GM10266 (cell line): ENCODE measurements at regions not wholly inside any gene's neighbourhood (a gene's known extent, or its start where the extent isn't known, plus 50 kb on each side); places are given as distances from the start of the nearest gene placed in this dataset.
"Not testable (repeated sequence)": the region's sequence is repeated elsewhere in the genome, so short reads cannot be mapped to it uniquely, and the experiment has no call there.

Experiments used
- DNase-seq: peaks from one replicate; pipeline ENCODE4 v3.0.0; 2012; ENCODE audit errors: extremely low spot score
- TF ChIP-seq, protein P1 (sequence below): IDR thresholded peaks from 2 replicates; pipeline ENCODE4 v1.5.1; 2012; ENCODE audit warnings: mild to moderate bottlenecking, low read depth; ENCODE audit not compliant: control insufficient read depth, insufficient read depth; ENCODE audit errors: missing control alignments

DNA sequence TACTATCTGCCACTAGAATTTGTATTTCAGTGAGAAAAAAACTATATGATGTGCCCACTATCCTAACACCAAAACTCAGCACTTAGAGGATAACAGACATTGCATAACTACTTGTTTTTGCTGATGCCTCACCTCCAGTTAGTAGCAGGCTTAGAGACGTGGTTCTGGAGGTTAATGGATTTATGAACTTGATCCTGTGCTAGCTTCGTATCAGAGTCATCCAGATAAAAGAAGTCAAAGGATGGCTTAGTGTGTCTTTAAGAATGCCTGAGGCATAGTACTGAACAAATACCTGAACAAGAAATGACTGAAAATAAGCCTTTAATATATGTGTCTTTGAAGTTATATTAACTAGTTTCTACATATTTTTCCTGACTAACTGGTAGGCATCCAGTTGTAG is 414.9 kb upstream of the PTCHD4 start:
- no peak for DNase-seq
- TF ChIP-seq, protein P1, sequence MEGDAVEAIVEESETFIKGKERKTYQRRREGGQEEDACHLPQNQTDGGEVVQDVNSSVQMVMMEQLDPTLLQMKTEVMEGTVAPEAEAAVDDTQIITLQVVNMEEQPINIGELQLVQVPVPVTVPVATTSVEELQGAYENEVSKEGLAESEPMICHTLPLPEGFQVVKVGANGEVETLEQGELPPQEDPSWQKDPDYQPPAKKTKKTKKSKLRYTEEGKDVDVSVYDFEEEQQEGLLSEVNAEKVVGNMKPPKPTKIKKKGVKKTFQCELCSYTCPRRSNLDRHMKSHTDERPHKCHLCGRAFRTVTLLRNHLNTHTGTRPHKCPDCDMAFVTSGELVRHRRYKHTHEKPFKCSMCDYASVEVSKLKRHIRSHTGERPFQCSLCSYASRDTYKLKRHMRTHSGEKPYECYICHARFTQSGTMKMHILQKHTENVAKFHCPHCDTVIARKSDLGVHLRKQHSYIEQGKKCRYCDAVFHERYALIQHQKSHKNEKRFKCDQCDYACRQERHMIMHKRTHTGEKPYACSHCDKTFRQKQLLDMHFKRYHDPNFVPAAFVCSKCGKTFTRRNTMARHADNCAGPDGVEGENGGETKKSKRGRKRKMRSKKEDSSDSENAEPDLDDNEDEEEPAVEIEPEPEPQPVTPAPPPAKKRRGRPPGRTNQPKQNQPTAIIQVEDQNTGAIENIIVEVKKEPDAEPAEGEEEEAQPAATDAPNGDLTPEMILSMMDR: no peak

DNA sequence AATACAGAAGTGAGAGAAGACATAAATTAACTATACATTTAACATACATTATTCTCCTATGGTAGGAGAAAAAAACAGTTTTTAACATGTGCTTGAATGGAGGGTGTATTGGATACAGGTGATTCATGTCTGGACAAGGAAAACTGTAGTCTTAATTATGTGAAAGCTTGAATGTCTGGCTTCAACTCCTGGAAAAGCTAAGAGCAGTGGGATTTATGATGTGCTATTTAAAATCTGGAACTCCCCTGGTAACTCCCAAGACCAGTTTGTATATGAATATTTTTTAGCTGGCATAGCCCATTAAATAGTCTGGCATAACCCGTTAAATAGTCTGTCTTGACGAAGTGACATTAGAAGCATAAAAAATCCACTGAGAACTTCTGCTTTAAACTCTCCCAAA is 410.0 kb upstream of the PTCHD4 start:
- TF ChIP-seq, protein P1: no peak
- no peak for DNase-seq

DNA sequence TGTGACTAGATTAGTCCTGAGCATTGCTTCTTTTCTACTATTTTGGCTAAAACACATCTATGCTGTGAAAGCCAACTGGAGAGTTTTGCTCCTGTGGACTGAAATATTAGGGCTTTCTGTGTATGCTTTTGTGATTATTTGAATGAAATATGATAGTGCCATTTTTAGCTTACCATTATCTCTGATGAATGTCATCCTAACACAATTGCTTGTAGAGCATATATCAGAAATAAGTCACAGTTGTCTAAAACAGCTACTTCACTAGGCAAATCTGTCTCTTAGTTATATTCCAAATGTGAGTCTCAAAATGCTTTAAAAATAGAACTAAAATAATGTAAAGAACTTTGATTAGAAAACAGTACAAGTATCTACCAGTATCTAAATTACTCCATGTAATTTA is 401.4 kb upstream of the PTCHD4 start:
- no peak for DNase-seq
- TF ChIP-seq, protein P1: no peak

DNA sequence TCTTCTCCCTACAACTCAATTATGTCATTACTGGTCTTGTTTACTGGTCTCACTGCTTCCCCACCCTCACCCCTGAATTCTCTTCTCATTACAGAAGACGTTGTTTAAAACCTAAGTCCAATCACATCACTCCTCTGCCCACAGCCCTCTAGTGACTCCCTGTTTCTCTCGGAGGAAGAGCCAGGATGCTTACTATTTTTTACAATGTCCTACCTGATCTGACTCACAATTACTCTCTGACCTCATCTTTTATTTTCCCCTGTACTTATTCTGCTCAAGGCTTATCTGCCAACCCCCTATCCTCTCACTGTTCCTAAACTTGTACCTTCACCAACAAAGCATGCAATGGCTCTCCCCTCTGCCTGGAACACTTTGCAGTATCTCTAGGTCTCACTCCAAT is 400.4 kb upstream of the PTCHD4 start:
- DNase-seq: no peak
- TF ChIP-seq, protein P1: no peak

DNA sequence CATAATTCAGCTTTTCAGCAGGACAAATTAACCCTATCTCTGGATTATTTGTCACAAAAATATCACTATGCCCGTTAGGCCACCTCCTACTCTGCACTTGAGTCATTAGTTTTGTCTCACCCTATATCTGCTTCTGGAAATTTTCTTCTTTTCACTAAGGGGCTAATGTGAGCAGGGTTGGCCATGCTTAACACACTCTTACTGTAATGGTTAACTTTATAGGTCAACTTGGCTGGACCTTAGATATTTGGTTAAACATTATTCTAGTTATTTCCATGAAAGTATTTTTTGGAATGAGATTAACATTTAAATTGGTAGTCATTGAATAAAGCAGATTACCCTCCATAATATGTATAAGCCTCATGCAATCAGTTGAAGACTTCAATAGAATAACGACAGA is 394.6 kb upstream of the PTCHD4 start:
- TF ChIP-seq, protein P1: no peak
- no peak for DNase-seq

DNA sequence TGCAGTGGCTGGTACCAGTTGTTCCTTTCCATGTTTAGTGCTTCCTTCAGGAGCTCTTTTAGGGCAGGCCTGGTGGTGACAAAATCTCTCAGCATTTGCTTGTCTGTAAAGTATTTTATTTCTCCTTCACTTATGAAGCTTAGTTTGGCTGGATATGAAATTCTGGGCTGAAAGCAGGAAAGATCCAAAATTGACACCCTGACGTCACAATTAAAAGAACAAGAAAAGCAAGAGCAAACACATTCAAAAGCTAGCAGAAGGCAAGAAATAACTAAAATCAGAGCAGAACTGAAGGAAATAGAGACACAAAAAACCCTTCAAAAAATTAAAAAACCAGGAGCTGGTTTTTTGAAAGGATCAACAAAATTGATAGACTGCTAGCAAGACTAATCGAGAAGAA is 382.4 kb upstream of the PTCHD4 start:
- not testable (repeated sequence) for DNase-seq

DNA sequence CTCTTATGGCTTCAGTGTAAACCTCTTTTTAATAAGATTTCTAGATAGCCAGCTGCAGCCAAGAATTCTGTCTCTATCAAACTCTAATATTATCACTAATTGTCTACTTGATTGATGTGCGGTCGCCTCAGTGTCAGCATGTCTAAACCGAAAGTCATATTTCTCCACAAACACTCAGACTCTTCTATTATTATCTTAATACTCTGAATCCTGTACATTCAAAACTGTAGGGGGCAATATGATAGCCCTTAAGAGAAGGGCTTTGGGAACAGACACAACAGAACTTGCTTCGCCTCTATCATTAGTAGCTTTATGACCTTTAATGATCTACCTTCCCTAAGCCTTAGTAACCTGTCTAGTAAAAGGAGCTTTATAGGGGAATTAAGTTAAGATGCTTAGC is 379.7 kb upstream of the PTCHD4 start:
- no peak for DNase-seq
- TF ChIP-seq, protein P1: no peak

DNA sequence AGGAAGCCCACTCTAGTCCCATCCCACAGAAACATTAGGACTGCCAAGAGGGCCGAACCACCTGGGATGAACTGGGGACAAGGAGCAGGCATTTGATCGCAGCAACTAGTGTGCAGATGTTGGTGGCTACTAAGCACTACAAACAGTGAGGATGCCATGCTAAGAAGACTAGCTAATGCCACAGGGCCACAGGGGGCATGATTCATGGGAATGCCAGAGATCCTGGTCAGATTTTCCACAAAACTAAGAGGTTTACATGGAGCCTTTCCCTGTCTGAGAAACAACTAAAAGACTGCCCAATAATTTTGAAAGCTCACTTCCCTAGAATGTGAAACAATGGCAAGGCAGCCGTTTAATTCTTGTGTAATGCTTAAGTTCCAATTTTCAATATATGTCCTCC is 375.9 kb upstream of the PTCHD4 start:
- DNase-seq: no peak
- TF ChIP-seq, protein P1: no peak
